Astrocyte (in vitro differentiated cells and primary cell): ENCODE measurements at regions not wholly inside any gene's neighbourhood (a gene's known extent, or its start where the extent isn't known, plus 50 kb on each side); places are given as distances from the start of the nearest gene placed in this dataset.

Experiments used
- DNase-seq: peaks from one replicate; pipeline ENCODE4 v3.0.0-alpha.2; 2010; ENCODE audit warnings: low read depth
- FAIRE-seq: peaks from 2 replicates; lab custom pipeline; 2011; peaks lifted over from hg19 to GRCh38; lab: Jason Lieb, UNC
- H2AFZ ChIP-seq: 2 replicates; pipeline ENCODE4 v1.6.0; 2012; ENCODE audit warnings: low read depth, low read length, inconsistent platforms
- H3K27ac ChIP-seq: 2 replicates; pipeline ENCODE4 v1.5.1; 2011; ENCODE audit warnings: low read depth, low read length, inconsistent platforms
- H3K27me3 ChIP-seq: 2 replicates; pipeline ENCODE4 v1.6.0; 2011; ENCODE audit warnings: low read length, inconsistent platforms; ENCODE audit not compliant: insufficient read depth
- H3K36me3 ChIP-seq: 2 replicates; pipeline ENCODE4 v1.5.1; 2011; ENCODE audit warnings: low read length, inconsistent platforms; ENCODE audit not compliant: insufficient read depth
- H3K4me1 ChIP-seq: 2 replicates; pipeline ENCODE4 v1.5.1; 2011; ENCODE audit warnings: low read length, inconsistent platforms; ENCODE audit not compliant: insufficient read depth
- H3K4me2 ChIP-seq: 2 replicates; pipeline ENCODE4 v1.6.0; 2012; ENCODE audit warnings: low read length, inconsistent platforms
- H3K4me3 ChIP-seq: 2 replicates; pipeline ENCODE4 v1.5.1; 2011; ENCODE audit warnings: low read depth, mild to moderate bottlenecking, low read length, inconsistent platforms; ENCODE audit not compliant: insufficient read depth
- H3K79me2 ChIP-seq: 2 replicates; pipeline ENCODE4 v1.6.0; 2012; ENCODE audit warnings: mild to moderate bottlenecking, low read length, inconsistent platforms; ENCODE audit not compliant: insufficient read depth
- H3K9ac ChIP-seq: 2 replicates; pipeline ENCODE4 v1.6.0; 2012; ENCODE audit warnings: mild to moderate bottlenecking, low read length, inconsistent platforms
- H3K9me3 ChIP-seq: 2 replicates; pipeline ENCODE4 v1.5.1; 2012; ENCODE audit warnings: low read depth, mild to moderate bottlenecking, low read length, inconsistent platforms; ENCODE audit not compliant: insufficient read depth
- H4K20me1 ChIP-seq: 2 replicates; pipeline ENCODE4 v1.6.0; 2012; ENCODE audit warnings: low read length, inconsistent platforms; ENCODE audit not compliant: insufficient read depth
- H3K27ac Mint-ChIP-seq: one replicate; pipeline ENCODE4 v1.8.0; 2021; ENCODE audit warnings: mild to moderate bottlenecking, mixed read lengths; ENCODE audit not compliant: unreplicated experiment
- H3K27me3 Mint-ChIP-seq: one replicate; pipeline ENCODE4 v1.8.0; 2021; ENCODE audit warnings: low read depth, mixed read lengths; ENCODE audit not compliant: unreplicated experiment
- H3K36me3 Mint-ChIP-seq: one replicate; pipeline ENCODE4 v1.8.0; 2021; ENCODE audit warnings: low read depth, mixed read lengths; ENCODE audit not compliant: unreplicated experiment
- H3K4me1 Mint-ChIP-seq: one replicate; pipeline ENCODE4 v1.8.0; 2021; ENCODE audit warnings: low read depth, mixed read lengths; ENCODE audit not compliant: unreplicated experiment
- H3K4me3 Mint-ChIP-seq: one replicate; pipeline ENCODE4 v1.8.0; 2021; ENCODE audit warnings: mild to moderate bottlenecking, moderate library complexity, mixed read lengths; ENCODE audit not compliant: unreplicated experiment
- H3K9me3 Mint-ChIP-seq: one replicate; pipeline ENCODE4 v1.8.0; 2021; ENCODE audit warnings: mild to moderate bottlenecking, mixed read lengths; ENCODE audit not compliant: unreplicated experiment
- EZH2 ChIP-seq: IDR thresholded peaks from 2 replicates; pipeline ENCODE4 v1.6.1; 2012; ENCODE audit warnings: mild to moderate bottlenecking, low read length, inconsistent platforms; ENCODE audit not compliant: insufficient read depth
- TF ChIP-seq, protein P1 (sequence below): IDR thresholded peaks from 2 replicates; pipeline ENCODE4 v1.5.1; 2011; ENCODE audit warnings: low read depth, mild to moderate bottlenecking, inconsistent platforms, low read length, moderate library complexity; ENCODE audit not compliant: insufficient read depth

- peaks cover 1% of the 10 kb centered on the region for H3K9me3 Mint-ChIP-seq
- Histone ChIP-seq H3K79me2 (no peaks in the 10 kb centered on the region), H3K27ac (no peak overlapping the region), H3K36me3 (no peaks in the 10 kb centered on the region), H3K27me3 (no peaks in the 10 kb centered on the region), H4K20me1 (no peaks in the 10 kb centered on the region), H3K4me3 (no peak overlapping the region), H3K9ac (no peak overlapping the region), H3K4me1 (peaks cover 5% of the 10 kb centered on the region), H2AFZ (peak overlapping the region; percentile 2), H3K9me3 (no peaks in the 10 kb centered on the region), H3K4me2 (no peak overlapping the region)
- FAIRE-seq (no peak), DNase-seq (no peak)
- peaks cover 10% of the 10 kb centered on the region for H3K27me3 Mint-ChIP-seq
- H3K27ac Mint-ChIP-seq, result no peak overlapping the region
- TF ChIP-seq EZH2, result no peak
- TF ChIP-seq, protein P1, sequence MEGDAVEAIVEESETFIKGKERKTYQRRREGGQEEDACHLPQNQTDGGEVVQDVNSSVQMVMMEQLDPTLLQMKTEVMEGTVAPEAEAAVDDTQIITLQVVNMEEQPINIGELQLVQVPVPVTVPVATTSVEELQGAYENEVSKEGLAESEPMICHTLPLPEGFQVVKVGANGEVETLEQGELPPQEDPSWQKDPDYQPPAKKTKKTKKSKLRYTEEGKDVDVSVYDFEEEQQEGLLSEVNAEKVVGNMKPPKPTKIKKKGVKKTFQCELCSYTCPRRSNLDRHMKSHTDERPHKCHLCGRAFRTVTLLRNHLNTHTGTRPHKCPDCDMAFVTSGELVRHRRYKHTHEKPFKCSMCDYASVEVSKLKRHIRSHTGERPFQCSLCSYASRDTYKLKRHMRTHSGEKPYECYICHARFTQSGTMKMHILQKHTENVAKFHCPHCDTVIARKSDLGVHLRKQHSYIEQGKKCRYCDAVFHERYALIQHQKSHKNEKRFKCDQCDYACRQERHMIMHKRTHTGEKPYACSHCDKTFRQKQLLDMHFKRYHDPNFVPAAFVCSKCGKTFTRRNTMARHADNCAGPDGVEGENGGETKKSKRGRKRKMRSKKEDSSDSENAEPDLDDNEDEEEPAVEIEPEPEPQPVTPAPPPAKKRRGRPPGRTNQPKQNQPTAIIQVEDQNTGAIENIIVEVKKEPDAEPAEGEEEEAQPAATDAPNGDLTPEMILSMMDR, result no peak
- peaks cover 10% of the 10 kb centered on the region for H3K4me1 Mint-ChIP-seq
- H3K36me3 Mint-ChIP-seq, result no peaks in the 10 kb centered on the region
- H3K4me3 Mint-ChIP-seq, result no peak overlapping the region
Measured at GRCh38 chr1:182235604-182235951, 156.0 kb downstream of the GLUL start.

- Mint-ChIP-seq H3K27me3 (peaks cover 4% of the 10 kb centered on the region), H3K4me1 (peaks cover 2% of the 10 kb centered on the region), H3K27ac (no peak overlapping the region), H3K36me3 (no peaks in the 10 kb centered on the region), H3K9me3 (peaks cover 3% of the 10 kb centered on the region), H3K4me3 (no peak overlapping the region)
- H3K27me3 ChIP-seq, result no peaks in the 10 kb centered on the region
- H3K9me3 ChIP-seq, result no peaks in the 10 kb centered on the region
- no peak overlapping the region for H3K4me3 ChIP-seq
- H4K20me1 ChIP-seq, result no peaks in the 10 kb centered on the region
- TF ChIP-seq, protein P1, result no peak
- no peak for TF ChIP-seq EZH2
- no peak for DNase-seq
- FAIRE-seq, result no peak
- no peak overlapping the region for H3K4me2 ChIP-seq
- no peak overlapping the region for H2AFZ ChIP-seq
- H3K36me3 ChIP-seq, result no peaks in the 10 kb centered on the region
- H3K4me1 ChIP-seq, result no peaks in the 10 kb centered on the region
- no peaks in the 10 kb centered on the region for H3K79me2 ChIP-seq
- H3K27ac ChIP-seq, result no peak overlapping the region
- no peak overlapping the region for H3K9ac ChIP-seq
Measured at GRCh38 chr1:182229921-182230491, 161.6 kb downstream of the GLUL start.

GRCh38 chr1:182229451-182229850 is 162.1 kb downstream of the GLUL start:
- H3K4me3 ChIP-seq, result no peak overlapping the region
- Mint-ChIP-seq H3K27me3 (peaks cover 4% of the 10 kb centered on the region), H3K4me1 (peaks cover 2% of the 10 kb centered on the region), H3K27ac (no peak overlapping the region), H3K9me3 (peaks cover 3% of the 10 kb centered on the region), H3K4me3 (no peak overlapping the region), H3K36me3 (no peaks in the 10 kb centered on the region)
- no peaks in the 10 kb centered on the region for H3K36me3 ChIP-seq
- no peak overlapping the region for H3K27ac ChIP-seq
- H3K4me1 ChIP-seq, result no peaks in the 10 kb centered on the region
- FAIRE-seq, result no peak
- no peak overlapping the region for H3K9ac ChIP-seq
- TF ChIP-seq, protein P1, result no peak
- no peak for TF ChIP-seq EZH2
- no peaks in the 10 kb centered on the region for H4K20me1 ChIP-seq
- H3K4me2 ChIP-seq, result no peak overlapping the region
- no peak overlapping the region for H2AFZ ChIP-seq
- H3K79me2 ChIP-seq, result no peaks in the 10 kb centered on the region
- no peaks in the 10 kb centered on the region for H3K27me3 ChIP-seq
- no peaks in the 10 kb centered on the region for H3K9me3 ChIP-seq
- DNase-seq, result no peak
